PFSK-1 (cell line): ENCODE measurements at regions not wholly inside any gene's neighbourhood (a gene's known extent, or its start where the extent isn't known, plus 50 kb on each side); places are given as distances from the start of the nearest gene placed in this dataset.

Experiments used
- POLR2AphosphoS5 ChIP-seq: IDR thresholded peaks from 2 replicates; pipeline ENCODE4 v1.6.1; 2012; ENCODE audit warnings: low read depth, mild to moderate bottlenecking, control low read depth, low read length, moderate library complexity
- REST ChIP-seq, 2 experiments: IDR thresholded peaks; 2 replicates each; pipeline versions ENCODE4 v1.6.1 to v1.8.0; 2011 to 2012; ENCODE audit warnings: low read depth in 2 of 2, low read length in 2 of 2, control low read depth in 1 of 2, inconsistent platforms in 1 of 2, mild to moderate bottlenecking in 1 of 2, moderate library complexity in 1 of 2; ENCODE audit not compliant: insufficient read depth in 1 of 2
- TAF1 ChIP-seq: IDR thresholded peaks from 2 replicates; pipeline ENCODE4 v1.6.1; 2012; ENCODE audit warnings: low read length, control low read depth, borderline replicate concordance; ENCODE audit not compliant: insufficient read depth

GRCh38 chr2:144049137-144049536 is 470.8 kb downstream of the ZEB2 start:
- no peak for TF ChIP-seq TAF1
- TF ChIP-seq POLR2AphosphoS5, result no peak
- TF ChIP-seq REST (IDR thresholded peaks at IDR 0.05; ENCODE audit: insufficient read depth in 1 of 2, low read depth in 2 of 2, low read length in 2 of 2), result no peak
